GM18868 (cell line): ENCODE measurements at regions not wholly inside any gene's neighbourhood (a gene's known extent, or its start where the extent isn't known, plus 50 kb on each side); places are given as distances from the start of the nearest gene placed in this dataset.
"Not testable (repeated sequence)": the region's sequence is repeated elsewhere in the genome, so short reads cannot be mapped to it uniquely, and the experiment has no call there.

Experiments
- ATAC-seq: cut with Tn5 transposase; IDR thresholded peaks from one replicate; pipeline ENCODE4 v1.9.1; 2021; ENCODE audit warnings: mild to moderate bottlenecking, moderate library complexity; ENCODE audit not compliant: unreplicated experiment

DNA sequence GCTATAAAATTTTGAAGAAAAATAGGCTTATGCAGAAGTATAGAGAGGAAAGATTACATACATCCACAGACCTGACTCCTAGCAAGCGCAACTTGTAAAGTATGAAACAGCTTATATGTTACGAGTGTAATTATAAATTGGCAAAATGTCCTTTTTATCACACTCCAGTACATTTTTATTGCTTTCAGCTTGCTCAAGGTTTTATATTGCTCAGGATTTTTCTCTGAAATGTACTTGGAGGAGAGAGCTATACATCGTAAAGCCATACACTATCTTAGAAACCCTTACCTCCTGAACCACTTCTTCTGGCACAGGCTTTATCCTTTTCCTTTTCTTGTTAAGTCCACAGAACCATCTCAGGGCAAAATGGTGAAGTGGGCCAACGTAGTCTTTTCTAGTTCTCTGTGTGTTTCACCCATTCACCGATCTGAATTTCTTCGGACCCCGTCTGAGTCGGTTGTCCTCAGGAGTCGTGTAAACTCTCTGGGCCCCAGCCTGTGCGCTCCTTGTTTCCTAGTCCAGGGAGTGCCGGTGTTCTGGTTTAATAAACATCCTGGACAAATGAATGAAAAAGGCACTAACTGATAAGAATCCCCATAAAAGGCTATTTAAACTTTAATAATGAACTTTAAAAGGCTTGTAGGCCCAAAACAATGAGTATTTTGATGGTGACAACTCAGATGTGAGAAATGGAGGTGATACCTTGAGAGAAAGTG lies 150.2 kb upstream of the SPATA31A3 start:
- not testable (repeated sequence) for ATAC-seq

- not testable (repeated sequence) for ATAC-seq
These were observed 144.0 kb upstream of the SPATA31A3 start for GRCh38 chr9:67136376-67136775.

GRCh38 chr9:67133124-67133523 lies 140.8 kb upstream of the SPATA31A3 start:
- not testable (repeated sequence) for ATAC-seq

GRCh38 chr9:67116761-67117160 lies 124.4 kb upstream of the SPATA31A3 start:
- not testable (repeated sequence) for ATAC-seq

DNA sequence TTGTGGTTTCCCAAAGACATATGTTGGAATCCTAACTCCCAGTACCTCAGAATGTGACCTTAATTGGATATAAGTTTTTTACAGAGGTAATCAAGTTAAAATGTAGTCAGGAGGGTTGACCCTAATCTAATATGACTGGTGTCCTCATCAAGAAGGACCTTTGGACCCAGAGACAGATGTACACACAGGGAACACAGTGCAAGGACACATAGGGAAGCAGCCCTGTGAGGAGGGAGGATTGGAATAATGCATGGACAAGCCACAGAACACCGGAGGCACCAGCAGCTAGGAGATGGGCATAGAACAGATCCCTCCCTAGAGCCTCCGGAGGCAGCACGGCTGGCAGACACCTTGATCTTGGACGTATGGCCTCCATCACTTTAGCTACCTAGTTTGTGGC lies 119.8 kb upstream of the SPATA31A3 start:
- ATAC-seq = not testable (repeated sequence)

DNA sequence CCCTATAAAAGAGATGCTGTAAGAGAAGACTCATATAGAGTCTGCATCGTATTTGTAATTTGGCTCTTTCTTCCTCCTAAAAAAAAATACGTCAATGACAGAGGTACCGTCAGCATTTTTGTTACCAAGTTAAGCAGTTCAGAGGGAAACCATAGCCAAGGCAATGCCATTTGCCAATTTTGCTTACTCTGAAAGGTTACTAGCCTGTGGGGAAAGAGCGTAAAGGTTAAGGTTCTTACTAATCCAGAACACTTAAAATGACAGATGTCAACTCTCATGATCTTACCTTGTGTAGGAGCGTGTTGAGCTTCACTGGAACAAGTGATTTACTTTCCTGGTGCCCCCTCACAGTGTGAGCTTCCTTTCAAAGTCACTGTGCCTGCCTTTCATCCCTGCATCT lies 119.4 kb upstream of the SPATA31A3 start:
- ATAC-seq = not testable (repeated sequence)

DNA sequence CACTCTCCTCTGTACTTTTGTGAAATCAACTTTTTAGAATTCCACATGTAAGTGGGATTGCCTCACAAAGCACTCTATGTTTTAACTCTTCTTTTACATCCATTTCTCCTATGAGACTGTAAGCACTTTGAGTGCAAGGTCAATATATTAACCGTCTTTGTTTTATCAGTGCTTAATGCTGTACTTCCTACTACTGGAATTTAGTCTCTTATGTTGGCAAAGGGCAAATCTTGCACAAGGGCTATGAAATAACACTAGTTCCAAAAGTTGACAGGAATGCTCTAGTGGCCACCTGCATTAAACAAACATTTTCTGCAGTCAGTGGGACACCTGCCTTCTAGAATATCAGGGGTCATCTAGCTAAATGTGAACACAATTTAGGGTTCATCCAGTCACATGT lies 117.5 kb upstream of the SPATA31A3 start:
- not testable (repeated sequence) for ATAC-seq

GRCh38 chr9:67106659-67107058 lies 114.3 kb upstream of the SPATA31A3 start:
- not testable (repeated sequence) for ATAC-seq

DNA sequence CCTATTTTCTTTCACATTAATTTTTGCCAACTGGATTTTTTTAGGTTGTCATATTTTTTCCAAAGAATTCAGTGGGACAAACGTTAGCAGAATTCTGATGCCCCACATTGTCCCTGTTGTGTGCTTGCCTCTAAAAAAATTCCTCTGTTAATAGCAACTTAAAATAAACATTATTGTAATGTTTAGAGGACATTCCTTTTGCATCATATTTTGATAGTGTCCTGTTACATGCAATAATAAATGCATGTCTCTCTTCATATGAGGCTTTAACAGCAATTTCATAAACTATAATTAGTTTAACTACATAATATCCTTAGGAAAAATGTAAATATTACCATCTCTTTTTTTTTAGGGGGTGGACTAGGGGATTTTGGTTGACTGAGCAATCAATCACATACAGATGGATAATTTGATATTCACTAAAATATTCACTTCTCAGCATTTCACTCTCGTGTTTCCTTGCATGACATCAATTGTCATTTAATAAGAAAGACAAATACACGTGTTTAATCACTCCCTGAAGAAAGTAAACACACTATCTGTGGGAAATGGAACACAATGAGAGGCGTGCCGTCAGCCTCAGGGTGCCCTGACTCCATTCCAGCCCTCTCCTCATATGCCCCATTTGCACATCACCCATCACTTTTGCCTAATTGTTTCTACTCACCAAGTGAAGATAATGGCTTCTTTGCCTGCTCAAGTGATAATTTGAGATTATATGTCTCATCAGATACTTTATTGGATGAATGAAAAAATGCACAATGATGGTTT lies 110.3 kb upstream of the SPATA31A3 start:
- not testable (repeated sequence) for ATAC-seq

DNA sequence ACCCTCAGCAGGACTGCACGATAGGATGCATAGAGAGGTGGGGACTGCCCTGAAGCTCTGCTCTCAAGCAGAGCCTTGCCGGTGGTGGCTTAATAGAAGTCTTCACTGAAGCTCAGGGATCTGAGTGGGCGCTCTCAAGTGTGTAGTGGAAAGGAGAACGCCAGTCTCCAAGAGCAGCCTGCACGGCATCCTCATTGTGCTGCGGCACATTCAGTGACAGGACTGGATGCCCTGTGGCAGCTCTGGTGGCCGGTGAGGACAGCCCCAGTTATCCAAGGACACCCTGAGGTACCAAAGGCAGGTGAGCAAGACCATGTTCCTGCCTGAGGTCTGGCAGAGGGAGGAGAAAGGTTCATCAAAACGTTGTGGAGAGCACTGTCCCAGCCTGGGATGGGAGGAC lies 98.8 kb upstream of the SPATA31A3 start:
- ATAC-seq = not testable (repeated sequence)

DNA sequence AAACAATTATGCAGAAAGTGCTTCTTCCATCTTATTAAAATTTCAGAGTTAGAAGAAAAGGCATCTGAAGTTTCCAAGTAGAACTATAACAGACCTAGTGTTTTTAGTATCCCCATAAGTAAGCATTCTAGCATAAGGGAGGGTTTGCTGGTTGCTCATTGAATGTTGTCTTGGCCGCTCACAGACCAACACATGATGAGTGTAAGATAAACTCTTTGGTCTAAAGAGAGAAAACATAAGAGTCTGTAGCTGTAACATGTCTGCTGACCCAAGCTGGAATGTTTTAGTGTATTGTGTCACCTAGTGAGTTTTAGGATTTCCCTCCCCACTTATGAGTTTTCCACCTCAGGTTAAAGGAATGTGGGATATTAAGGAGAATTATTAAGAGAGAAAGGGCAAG lies 94.5 kb upstream of the SPATA31A3 start:
- ATAC-seq = not testable (repeated sequence)

GRCh38 chr9:67066140-67066539 lies 73.8 kb upstream of the SPATA31A3 start:
- not testable (repeated sequence) for ATAC-seq

GRCh38 chr9:67058898-67059715 lies 66.8 kb upstream of the SPATA31A3 start:
- not testable (repeated sequence) for ATAC-seq
